Epithelial cell of esophagus (primary cell): ENCODE measurements at regions not wholly inside any gene's neighbourhood (a gene's known extent, or its start where the extent isn't known, plus 50 kb on each side); places are given as distances from the start of the nearest gene placed in this dataset.

Source experiments
- DNase-seq: peaks from one replicate; pipeline ENCODE4 v3.0.0; 2010; ENCODE audit warnings: low read depth
- H3K4me3 ChIP-seq: 2 replicates; pipeline ENCODE4 v1.5.1; 2011; ENCODE audit warnings: mild to moderate bottlenecking, low read length, control low read depth
- TF ChIP-seq, protein P1 (sequence below): IDR thresholded peaks from 2 replicates; pipeline ENCODE4 v1.5.1; 2011; ENCODE audit warnings: low read depth, mild to moderate bottlenecking, low read length, control low read depth, inconsistent platforms; ENCODE audit not compliant: insufficient read depth; ENCODE audit errors: missing control alignments

- TF ChIP-seq, protein P1, sequence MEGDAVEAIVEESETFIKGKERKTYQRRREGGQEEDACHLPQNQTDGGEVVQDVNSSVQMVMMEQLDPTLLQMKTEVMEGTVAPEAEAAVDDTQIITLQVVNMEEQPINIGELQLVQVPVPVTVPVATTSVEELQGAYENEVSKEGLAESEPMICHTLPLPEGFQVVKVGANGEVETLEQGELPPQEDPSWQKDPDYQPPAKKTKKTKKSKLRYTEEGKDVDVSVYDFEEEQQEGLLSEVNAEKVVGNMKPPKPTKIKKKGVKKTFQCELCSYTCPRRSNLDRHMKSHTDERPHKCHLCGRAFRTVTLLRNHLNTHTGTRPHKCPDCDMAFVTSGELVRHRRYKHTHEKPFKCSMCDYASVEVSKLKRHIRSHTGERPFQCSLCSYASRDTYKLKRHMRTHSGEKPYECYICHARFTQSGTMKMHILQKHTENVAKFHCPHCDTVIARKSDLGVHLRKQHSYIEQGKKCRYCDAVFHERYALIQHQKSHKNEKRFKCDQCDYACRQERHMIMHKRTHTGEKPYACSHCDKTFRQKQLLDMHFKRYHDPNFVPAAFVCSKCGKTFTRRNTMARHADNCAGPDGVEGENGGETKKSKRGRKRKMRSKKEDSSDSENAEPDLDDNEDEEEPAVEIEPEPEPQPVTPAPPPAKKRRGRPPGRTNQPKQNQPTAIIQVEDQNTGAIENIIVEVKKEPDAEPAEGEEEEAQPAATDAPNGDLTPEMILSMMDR: no peak
- DNase-seq: no peak
- no peak overlapping the region for H3K4me3 ChIP-seq
Measured at GRCh38 chr9:17871213-17871890, 292.5 kb downstream of the SH3GL2 start.

DNA sequence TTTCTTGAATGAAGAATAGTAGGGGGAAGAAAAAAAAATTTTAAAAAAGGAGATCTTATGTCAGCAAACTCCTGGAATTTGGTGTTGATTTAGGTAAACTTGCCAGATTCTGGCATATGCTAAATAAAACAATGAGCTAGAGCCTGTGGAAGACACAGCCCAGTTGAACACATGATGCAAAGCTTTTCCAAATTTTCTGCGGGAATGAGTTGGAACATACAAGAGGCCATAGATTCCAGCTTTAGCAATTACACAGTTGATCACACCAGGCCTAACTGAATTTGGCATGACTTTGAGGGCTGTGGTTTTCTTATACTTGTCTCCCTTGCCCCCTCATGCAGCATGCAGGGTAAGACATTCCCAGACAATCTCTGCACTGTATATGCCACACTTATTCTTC, 297.0 kb downstream of the SH3GL2 start:
- DNase-seq: no peak
- TF ChIP-seq, protein P1: no peak
- no peak overlapping the region for H3K4me3 ChIP-seq

DNA sequence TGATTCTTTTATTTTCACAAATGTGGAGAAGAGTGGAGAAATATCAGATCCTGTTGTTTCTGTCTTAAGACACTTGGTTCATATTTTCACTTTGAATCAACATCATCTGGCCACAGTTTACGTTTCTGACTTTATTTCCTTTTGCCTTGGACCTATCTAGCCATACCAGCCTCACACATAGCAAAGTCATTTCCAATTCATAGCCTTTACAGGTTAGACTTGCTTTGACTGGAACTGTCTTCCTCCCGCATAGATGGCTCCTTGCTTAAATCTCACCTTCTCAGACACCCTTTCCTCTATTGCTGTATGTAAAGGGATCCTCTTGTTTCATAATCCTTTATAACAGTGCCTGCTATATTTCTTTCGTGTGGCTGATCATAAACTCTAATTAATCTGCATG, 297.8 kb downstream of the SH3GL2 start:
- DNase-seq: no peak
- TF ChIP-seq, protein P1: no peak
- H3K4me3 ChIP-seq: no peak overlapping the region

- no peak for DNase-seq
- TF ChIP-seq, protein P1: no peak
Measured at GRCh38 chr9:17878810-17879370, 300.0 kb downstream of the SH3GL2 start.

DNA sequence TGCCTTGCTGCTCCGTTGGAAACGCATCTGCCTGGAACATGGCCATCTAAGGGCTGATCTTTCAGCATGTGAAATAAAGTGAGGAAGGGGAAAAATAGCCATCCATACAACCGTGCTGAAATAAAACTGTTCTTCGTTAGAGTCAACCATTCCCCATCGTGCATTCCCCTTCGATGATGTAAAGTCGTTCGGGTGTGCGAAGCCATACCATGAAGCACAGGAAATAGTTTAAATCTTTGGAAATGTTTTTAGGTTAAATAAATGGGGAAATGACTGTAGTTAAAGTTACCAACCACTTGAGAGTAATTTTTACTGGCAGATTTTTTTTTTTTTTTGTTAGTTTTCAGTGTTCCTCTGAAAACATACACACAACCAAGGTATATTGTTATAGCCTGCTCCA, 302.5 kb downstream of the SH3GL2 start:
- no peak overlapping the region for H3K4me3 ChIP-seq
- TF ChIP-seq, protein P1: no peak
- no peak for DNase-seq

More at GRCh38 chr9:17878810-17879370, 300.0 kb downstream of the SH3GL2 start:
- H3K4me3 ChIP-seq: no peak overlapping the region

GRCh38 chr9:17882688-17883594, 304.1 kb downstream of the SH3GL2 start:
- no peak overlapping the region for H3K4me3 ChIP-seq
- no peak for DNase-seq
- TF ChIP-seq, protein P1: no peak
